H4 (cell line): ENCODE measurements at regions not wholly inside any gene's neighbourhood (a gene's known extent, or its start where the extent isn't known, plus 50 kb on each side); places are given as distances from the start of the nearest gene placed in this dataset.
"Not testable (repeated sequence)": the region's sequence is repeated elsewhere in the genome, so short reads cannot be mapped to it uniquely, and the experiment has no call there.

ENCODE experiments used
- DNase-seq: peaks from one replicate; pipeline ENCODE4 v3.0.0-alpha.2; 2015; ENCODE audit warnings: low spot score

DNA sequence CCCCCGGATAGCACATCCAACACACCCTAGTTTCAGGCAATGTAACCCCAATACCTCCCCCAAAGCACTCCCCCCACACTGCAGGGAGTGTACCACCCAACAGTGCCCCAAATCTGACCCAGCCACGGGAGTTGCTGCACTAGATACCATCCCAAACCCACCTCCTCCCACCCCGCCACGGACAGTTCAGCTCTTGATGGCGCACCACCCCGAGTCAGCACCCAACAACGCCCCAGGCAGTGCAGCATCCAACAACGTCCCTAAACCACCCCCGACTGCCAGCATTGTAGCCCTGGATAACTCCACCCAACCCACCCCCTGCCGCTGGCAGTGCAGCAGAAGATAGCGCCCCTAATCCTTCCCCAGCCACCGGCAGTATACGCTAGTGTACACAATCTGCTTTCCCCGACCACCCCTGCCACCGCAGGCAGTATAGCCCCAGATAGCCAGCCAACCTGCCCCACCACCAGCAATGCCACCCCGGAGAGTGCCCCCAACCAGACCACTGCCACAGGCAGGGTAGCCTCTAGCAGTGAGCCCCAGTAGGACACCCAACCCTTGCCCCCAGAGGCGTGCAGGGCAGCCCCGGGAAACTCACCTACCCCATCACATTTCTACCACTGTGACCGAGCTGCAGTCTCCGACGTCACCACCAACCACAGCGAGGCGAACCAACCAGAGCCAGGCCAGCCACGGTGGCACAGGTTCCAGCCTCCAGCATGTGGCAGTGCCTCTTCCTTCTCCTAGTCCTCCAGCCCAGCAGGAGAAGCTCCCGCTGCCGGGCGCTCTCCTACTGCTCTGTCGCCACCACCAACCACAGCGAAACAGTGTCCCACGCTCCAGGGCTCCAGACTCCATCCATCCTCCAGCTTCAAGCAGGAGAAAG, 178.1 kb downstream of the POTEB3 start:
- DNase-seq = peak; percentile 8

DNA sequence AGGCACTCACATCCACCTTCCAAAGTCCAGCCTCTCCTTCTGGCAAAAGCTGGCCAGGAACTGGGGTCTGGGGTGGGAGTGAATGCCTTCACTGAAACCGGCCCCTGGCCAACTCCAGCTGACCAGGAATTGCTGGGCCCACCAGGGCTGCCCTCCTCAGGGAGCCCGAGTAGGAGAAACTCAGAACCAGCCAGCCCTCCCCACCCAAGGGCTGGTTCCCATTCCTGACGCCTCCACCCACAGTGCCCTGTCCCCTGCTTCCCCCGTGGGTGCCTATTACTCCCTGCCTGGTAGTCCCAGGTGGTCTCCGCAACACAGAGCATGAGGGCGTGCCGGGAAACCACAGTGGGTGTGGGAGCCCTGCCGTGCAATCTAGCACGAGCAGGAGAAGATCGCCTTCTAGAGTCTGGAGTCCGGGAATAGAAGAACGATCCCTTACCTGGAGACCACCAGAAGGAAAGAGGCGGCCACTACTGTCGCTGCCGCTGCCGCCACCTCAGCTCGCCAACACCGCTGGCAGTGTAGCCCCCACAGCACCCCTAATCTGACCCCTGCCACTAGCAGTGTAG, 178.8 kb downstream of the POTEB3 start:
- peak; percentile 2 for DNase-seq

DNA sequence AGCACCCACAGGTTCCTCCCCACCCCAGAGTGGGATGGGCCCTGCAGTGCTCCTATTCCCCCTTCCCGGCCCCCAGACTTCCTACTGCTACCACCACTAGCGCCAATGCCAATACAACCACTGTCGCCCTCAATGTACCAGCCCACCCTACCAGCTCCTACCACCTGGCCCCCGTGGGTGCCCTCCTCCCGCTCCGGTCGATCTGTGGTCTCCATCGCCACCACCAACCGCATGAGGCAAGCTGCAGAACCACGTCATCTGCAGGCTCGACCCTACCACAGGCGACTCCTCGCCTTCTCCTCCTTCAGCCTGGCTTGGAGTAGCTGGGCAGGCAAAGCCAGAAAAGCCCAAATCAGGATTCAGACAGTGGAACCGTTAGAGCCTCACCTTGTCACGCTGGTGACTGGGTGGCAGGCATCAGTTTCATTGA, 179.3 kb downstream of the POTEB3 start:
- peak; percentile 38 for DNase-seq

DNA sequence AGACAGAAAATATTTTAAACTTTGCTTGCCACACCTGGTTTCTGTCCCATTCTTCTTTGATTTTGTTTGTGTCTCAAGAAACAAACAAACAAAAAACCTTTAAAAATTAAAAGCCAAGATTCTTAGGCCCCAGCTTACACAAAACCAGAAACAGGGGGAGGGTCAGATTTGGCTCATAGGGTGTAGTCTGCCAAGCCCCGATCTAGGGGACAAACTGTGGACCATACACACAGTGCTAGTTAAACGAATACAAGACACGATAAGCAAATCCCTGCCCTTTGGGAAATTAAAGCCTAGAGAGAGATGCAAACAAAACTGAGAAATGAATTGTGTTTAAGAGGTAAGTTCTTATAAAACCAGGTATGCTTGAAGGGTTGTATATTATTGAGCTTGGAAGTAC, 181.7 kb downstream of the POTEB3 start:
- DNase-seq = peak; percentile 1

- DNase-seq = not testable (repeated sequence)
Observed at GRCh38 chr15:21249508-21250019, 190.7 kb downstream of the POTEB3 start.
